ENCODE measurements at regions not wholly inside any gene's neighbourhood (a gene's known extent, or its start where the extent isn't known, plus 50 kb on each side); places are given as distances from the start of the nearest gene placed in this dataset.

DNA sequence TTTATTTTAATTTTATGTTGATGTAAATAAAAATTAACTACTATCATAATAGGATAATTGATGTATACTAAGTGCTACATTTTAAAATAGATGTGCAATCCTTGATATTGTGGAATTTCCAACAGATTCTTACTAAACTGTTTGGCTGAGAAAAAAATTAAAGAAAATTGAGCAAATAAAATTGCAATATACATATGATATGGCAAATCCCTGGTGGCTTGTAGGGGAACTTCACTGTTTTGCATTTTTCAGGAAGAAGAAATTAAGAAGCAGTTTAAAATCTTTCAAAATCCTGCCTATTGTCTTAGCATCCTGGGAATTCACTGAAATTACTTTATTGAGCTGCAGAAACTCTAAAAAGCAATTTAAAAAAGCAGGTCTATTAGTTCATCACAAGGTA, 191.4 kb upstream of the ADGRB3 start:
- ChIA-PET CTCF (no interaction called here), POLR2A (no interaction called here), RAD21 (ENCODE audit: unreplicated experiment) (no interaction called here), SMC1A (ENCODE audit: uncharacterized antibody, unreplicated experiment) (no interaction called here)
- Histone ChIP-seq H3K36me3 (ENCODE audit: control insufficient read depth in 2 of 2, insufficient read depth in 2 of 2, low read length in 1 of 2) (no peaks in the 10 kb centered on the region), H3K4me1 (ENCODE audit: control insufficient read depth, insufficient read depth, low read length) (no peaks in the 10 kb centered on the region), H3K79me2 (ENCODE audit: control insufficient read depth, insufficient read depth, low read length) (no peaks in the 10 kb centered on the region), H3K27ac (ENCODE audit: control insufficient read depth, insufficient read depth) (no peak overlapping the region), H3K4me2 (ENCODE audit: control insufficient read depth, insufficient read depth) (no peak overlapping the region), H3K27me3 (replicated peaks in 1 of 2; ENCODE audit: control insufficient read depth in 2 of 2, insufficient read depth in 2 of 2, low read length in 1 of 2) (no peaks in the 10 kb centered on the region), H3K9me3 (replicated peaks; ENCODE audit: control insufficient read depth, insufficient read depth, low read length) (no peaks in the 10 kb centered on the region), H4K20me1 (ENCODE audit: control insufficient read depth, insufficient read depth) (no peaks in the 10 kb centered on the region), H3K4me3 (no peak overlapping the region), H2AFZ (ENCODE audit: control insufficient read depth, low read depth, low read length) (no peak overlapping the region), H3K9ac (ENCODE audit: control insufficient read depth, insufficient read depth, low read length) (no peak overlapping the region)
- in situ Hi-C loops (cut with MboI) (no loop called here), intact Hi-C loops (cut with micrococcal nuclease; ENCODE audit: unreplicated experiment) (no loop called here)
- no peak for ATAC-seq
- TF ChIP-seq FOS (IDR thresholded peaks at IDR 0.05; ENCODE audit: borderline replicate concordance, extremely low read depth, insufficient read length), result no peak
- TF ChIP-seq FOXK2 (IDR thresholded peaks at IDR 0.05), result no peak
- no peak for TF ChIP-seq ZNF217 (IDR thresholded peaks at IDR 0.05)
- TF ChIP-seq CEBPB (IDR thresholded peaks at IDR 0.05; ENCODE audit: borderline replicate concordance in 1 of 2, low read depth in 2 of 2, low read length in 2 of 2), result no peak
- TF ChIP-seq HDGF (IDR thresholded peaks at IDR 0.05), result no peak
- TF ChIP-seq ETV6 (conservative IDR thresholded peaks at IDR 0.05 in 1 of 2, IDR thresholded peaks at IDR 0.05 in 1 of 2; ENCODE audit: borderline replicate concordance in 1 of 2, low read depth in 1 of 2), result no peak
- no peak for TF ChIP-seq KDM1A (IDR thresholded peaks at IDR 0.05; ENCODE audit: borderline replicate concordance)
- FAIRE-seq, result no peak
- no peak for DNase-seq (ENCODE audit: low read depth, low spot score)
- no TSS peak for BruUV-seq (replicated peaks)

DNA sequence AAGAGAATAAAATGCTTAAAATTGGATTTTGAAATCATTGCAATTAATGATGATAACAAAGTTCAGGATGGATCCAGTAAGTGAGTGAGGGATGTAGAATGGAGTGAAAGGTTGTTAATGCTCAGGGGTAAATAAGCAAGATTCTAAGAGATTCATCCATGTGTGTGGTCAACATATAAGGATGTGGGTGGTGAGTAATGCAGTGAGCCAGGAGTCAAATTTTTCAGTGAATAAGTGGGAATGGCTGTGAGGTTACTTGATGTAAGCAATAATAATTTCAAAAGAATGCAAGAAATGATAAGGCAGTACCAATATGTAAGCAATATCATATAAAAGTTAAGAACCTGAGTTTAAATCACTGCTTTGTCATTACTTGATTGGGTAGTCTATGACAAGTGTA, 207.5 kb upstream of the ADGRB3 start:
- ATAC-seq (no peak), FAIRE-seq (no peak), DNase-seq (ENCODE audit: low read depth, low spot score) (no peak)
- Histone ChIP-seq H3K4me2 (ENCODE audit: control insufficient read depth, insufficient read depth) (no peak overlapping the region), H3K4me3 (no peak overlapping the region), H3K9me3 (replicated peaks; ENCODE audit: control insufficient read depth, insufficient read depth, low read length) (no peaks in the 10 kb centered on the region), H2AFZ (ENCODE audit: control insufficient read depth, low read depth, low read length) (no peak overlapping the region), H3K27ac (ENCODE audit: control insufficient read depth, insufficient read depth) (no peak overlapping the region), H3K79me2 (ENCODE audit: control insufficient read depth, insufficient read depth, low read length) (no peaks in the 10 kb centered on the region), H3K27me3 (replicated peaks in 1 of 2; ENCODE audit: control insufficient read depth in 2 of 2, insufficient read depth in 2 of 2, low read length in 1 of 2) (no peaks in the 10 kb centered on the region), H4K20me1 (ENCODE audit: control insufficient read depth, insufficient read depth) (no peaks in the 10 kb centered on the region), H3K36me3 (ENCODE audit: control insufficient read depth in 2 of 2, insufficient read depth in 2 of 2, low read length in 1 of 2) (no peaks in the 10 kb centered on the region), H3K4me1 (ENCODE audit: control insufficient read depth, insufficient read depth, low read length) (no peaks in the 10 kb centered on the region), H3K9ac (ENCODE audit: control insufficient read depth, insufficient read depth, low read length) (no peak overlapping the region)
- in situ Hi-C loops (cut with MboI) (no loop called here), intact Hi-C loops (cut with micrococcal nuclease; ENCODE audit: unreplicated experiment) (no loop called here)
- SMC1A ChIA-PET (ENCODE audit: uncharacterized antibody, unreplicated experiment), result no interaction called here
- TF ChIP-seq, protein P1, sequence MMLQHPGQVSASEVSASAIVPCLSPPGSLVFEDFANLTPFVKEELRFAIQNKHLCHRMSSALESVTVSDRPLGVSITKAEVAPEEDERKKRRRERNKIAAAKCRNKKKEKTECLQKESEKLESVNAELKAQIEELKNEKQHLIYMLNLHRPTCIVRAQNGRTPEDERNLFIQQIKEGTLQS (IDR thresholded peaks at IDR 0.05; ENCODE audit: borderline replicate concordance, extremely low read depth, low read depth, low read length), result no peak
- no peak for TF ChIP-seq ZNF274 (IDR thresholded peaks at IDR 0.05; ENCODE audit: insufficient read depth, insufficient read length)
- TF ChIP-seq, protein P2, sequence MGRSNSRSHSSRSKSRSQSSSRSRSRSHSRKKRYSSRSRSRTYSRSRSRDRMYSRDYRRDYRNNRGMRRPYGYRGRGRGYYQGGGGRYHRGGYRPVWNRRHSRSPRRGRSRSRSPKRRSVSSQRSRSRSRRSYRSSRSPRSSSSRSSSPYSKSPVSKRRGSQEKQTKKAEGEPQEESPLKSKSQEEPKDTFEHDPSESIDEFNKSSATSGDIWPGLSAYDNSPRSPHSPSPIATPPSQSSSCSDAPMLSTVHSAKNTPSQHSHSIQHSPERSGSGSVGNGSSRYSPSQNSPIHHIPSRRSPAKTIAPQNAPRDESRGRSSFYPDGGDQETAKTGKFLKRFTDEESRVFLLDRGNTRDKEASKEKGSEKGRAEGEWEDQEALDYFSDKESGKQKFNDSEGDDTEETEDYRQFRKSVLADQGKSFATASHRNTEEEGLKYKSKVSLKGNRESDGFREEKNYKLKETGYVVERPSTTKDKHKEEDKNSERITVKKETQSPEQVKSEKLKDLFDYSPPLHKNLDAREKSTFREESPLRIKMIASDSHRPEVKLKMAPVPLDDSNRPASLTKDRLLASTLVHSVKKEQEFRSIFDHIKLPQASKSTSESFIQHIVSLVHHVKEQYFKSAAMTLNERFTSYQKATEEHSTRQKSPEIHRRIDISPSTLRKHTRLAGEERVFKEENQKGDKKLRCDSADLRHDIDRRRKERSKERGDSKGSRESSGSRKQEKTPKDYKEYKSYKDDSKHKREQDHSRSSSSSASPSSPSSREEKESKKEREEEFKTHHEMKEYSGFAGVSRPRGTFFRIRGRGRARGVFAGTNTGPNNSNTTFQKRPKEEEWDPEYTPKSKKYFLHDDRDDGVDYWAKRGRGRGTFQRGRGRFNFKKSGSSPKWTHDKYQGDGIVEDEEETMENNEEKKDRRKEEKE (IDR thresholded peaks at IDR 0.05), result no peak
- TF ChIP-seq SPI1 (IDR thresholded peaks at IDR 0.05; ENCODE audit: borderline replicate concordance, insufficient read depth, low read depth, low read length), result no peak
- TF ChIP-seq PML (IDR thresholded peaks at IDR 0.05; ENCODE audit: low read length), result no peak
- TF ChIP-seq, protein P3, sequence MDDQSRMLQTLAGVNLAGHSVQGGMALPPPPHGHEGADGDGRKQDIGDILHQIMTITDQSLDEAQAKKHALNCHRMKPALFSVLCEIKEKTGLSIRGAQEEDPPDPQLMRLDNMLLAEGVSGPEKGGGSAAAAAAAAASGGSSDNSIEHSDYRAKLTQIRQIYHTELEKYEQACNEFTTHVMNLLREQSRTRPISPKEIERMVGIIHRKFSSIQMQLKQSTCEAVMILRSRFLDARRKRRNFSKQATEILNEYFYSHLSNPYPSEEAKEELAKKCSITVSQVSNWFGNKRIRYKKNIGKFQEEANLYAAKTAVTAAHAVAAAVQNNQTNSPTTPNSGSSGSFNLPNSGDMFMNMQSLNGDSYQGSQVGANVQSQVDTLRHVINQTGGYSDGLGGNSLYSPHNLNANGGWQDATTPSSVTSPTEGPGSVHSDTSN (IDR thresholded peaks at IDR 0.05; ENCODE audit: insufficient replicate concordance, low read depth, low read length), result no peak
- RAD21 ChIA-PET (ENCODE audit: unreplicated experiment), result no interaction called here
- no TSS peak for BruUV-seq (replicated peaks)
- CTCF ChIA-PET, result interaction anchor here (0.6 kb wide), 1 partner anchor 201 kb away, joined by 3 read pairs; no protein-coding TSS in a partner anchor
- POLR2A ChIA-PET, result no interaction called here
